Epithelial cell of esophagus (primary cell): ENCODE measurements at regions not wholly inside any gene's neighbourhood (a gene's known extent, or its start where the extent isn't known, plus 50 kb on each side); places are given as distances from the start of the nearest gene placed in this dataset.

Source experiments
- DNase-seq: peaks from one replicate; pipeline ENCODE4 v3.0.0; 2010; ENCODE audit warnings: low read depth
- H3K4me3 ChIP-seq: 2 replicates; pipeline ENCODE4 v1.5.1; 2011; ENCODE audit warnings: mild to moderate bottlenecking, low read length, control low read depth
- CTCF ChIP-seq: IDR thresholded peaks from 2 replicates; pipeline ENCODE4 v1.5.1; 2011; ENCODE audit warnings: low read depth, mild to moderate bottlenecking, low read length, control low read depth, inconsistent platforms; ENCODE audit not compliant: insufficient read depth; ENCODE audit errors: missing control alignments

- H3K4me3 ChIP-seq: no peak overlapping the region
- DNase-seq: no peak
- no peak for TF ChIP-seq CTCF
Observed at GRCh38 chr21:35411434-35411833, 362.3 kb upstream of the RUNX1 start.

- no peak for DNase-seq
- no peak for TF ChIP-seq CTCF
- H3K4me3 ChIP-seq: no peak overlapping the region
Observed at GRCh38 chr21:35410656-35411055, 361.6 kb upstream of the RUNX1 start.

- H3K4me3 ChIP-seq: no peak overlapping the region
- no peak for DNase-seq
- no peak for TF ChIP-seq CTCF
Observed at GRCh38 chr21:35410123-35410522, 361.0 kb upstream of the RUNX1 start.

- TF ChIP-seq CTCF: no peak
- no peak overlapping the region for H3K4me3 ChIP-seq
- no peak for DNase-seq
Observed at GRCh38 chr21:35408401-35408800, 359.3 kb upstream of the RUNX1 start.

GRCh38 chr21:35406635-35407034 lies 357.5 kb upstream of the RUNX1 start:
- no peak for DNase-seq
- H3K4me3 ChIP-seq: no peak overlapping the region
- no peak for TF ChIP-seq CTCF

- TF ChIP-seq CTCF: no peak
- no peak overlapping the region for H3K4me3 ChIP-seq
- no peak for DNase-seq
Observed at GRCh38 chr21:35405981-35406380, 356.9 kb upstream of the RUNX1 start.

GRCh38 chr21:35404247-35404646 lies 355.1 kb upstream of the RUNX1 start:
- no peak overlapping the region for H3K4me3 ChIP-seq
- no peak for TF ChIP-seq CTCF
- no peak for DNase-seq
